GM21367 (cell line): ENCODE measurements at regions not wholly inside any gene's neighbourhood (a gene's known extent, or its start where the extent isn't known, plus 50 kb on each side); places are given as distances from the start of the nearest gene placed in this dataset.

Experiments used
- ATAC-seq: cut with Tn5 transposase; IDR thresholded peaks from one replicate; pipeline ENCODE4 v1.9.1; 2021; ENCODE audit not compliant: unreplicated experiment

DNA sequence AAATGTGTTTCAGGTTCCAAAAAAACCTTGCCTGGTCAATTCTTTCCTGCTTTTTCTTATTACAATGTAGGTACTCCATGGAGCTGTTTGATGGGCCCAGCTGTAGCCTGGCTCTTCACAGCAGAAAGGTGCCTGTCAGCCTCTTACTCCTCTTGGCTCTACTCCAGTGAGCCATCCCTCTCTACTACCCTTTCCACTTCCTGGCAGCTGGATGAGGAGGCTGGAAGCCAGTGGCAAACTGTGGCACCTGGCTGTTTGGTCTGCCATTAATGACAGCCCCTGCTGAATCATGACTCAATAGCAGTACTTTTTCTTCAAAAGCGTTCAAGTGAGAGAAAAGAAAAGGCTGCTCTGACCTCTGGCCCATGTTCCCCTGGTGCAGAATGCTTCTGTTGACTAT lies 618.1 kb downstream of the PYDC2 start:
- ATAC-seq = no peak

DNA sequence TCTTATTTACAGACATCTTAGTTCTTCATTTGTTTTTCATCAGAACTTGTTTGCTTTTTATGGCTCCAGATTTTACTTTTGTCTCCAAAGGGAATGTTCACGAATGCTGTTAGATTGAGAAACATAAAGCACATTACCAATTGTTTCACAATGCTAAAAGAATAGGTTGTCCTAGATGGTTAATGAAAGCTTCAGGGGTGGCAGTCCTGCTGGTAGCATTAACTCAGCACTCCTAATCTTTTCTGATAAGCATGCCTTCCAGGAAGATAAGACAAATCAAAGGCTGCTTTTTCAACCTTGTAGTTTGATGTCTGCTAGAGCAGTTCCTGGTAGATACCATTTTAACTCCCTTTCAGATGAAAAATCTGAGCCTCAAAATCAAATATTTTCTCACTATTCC lies 619.4 kb downstream of the PYDC2 start:
- no peak for ATAC-seq

DNA sequence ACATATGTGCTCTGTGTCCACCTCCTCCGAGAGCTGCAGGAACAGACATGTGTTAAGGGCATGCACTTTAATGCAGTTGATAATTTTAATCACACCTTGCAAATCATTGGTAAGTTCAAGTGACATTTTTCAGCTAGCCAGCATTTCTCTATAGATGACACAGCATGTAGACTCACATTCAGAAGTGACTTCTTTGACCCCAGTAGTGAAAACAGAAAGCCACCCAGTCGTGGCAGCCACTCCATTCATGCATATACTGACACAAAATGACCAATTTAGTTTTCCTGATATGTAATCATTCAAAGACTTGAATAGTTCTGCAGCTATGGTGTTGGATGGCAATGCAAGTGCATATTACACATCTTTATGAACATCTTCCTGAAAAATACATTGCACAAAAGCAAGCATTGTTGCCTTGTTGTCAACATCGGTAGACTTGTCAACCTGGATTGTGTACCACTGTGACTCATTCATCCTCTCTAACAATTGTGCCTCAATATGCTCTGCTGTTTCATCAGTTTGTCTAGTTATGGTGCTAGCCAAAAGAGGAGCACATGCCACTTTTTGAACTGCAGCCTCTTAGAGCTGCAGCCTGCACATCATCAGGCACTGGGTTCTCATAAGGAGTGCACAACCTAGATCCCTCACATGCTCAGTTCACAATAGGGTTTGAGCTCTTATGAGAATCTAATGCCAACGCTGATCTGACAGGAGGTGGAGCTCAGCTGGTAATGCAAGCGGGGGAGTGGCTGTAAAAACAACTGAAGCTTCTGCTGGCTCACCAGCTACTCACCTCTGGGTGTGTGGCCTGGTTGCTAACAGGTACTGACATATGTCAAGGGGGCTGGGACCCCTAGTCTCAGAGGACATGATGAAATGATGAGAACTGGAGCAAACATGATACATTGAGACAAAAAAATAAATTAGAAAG lies 622.0 kb downstream of the PYDC2 start:
- peak; percentile 94 for ATAC-seq
